B cell (primary cell): ENCODE measurements at regions not wholly inside any gene's neighbourhood (a gene's known extent, or its start where the extent isn't known, plus 50 kb on each side); places are given as distances from the start of the nearest gene placed in this dataset.

ENCODE experiments used
- EZH2 ChIP-seq: IDR thresholded peaks from 2 replicates; pipeline ENCODE4 v1.6.1; 2012; ENCODE audit warnings: borderline replicate concordance, low read depth, mild to moderate bottlenecking, moderate library complexity, low read length; ENCODE audit not compliant: insufficient read depth, poor library complexity, severe bottlenecking
- TF ChIP-seq, protein P1 (sequence below): fragments of 200-600 bp; IDR thresholded peaks from one replicate; pipeline ENCODE4 v1.8.0; 2022; ENCODE audit warnings: antibody characterized with exemption, mild to moderate bottlenecking

DNA sequence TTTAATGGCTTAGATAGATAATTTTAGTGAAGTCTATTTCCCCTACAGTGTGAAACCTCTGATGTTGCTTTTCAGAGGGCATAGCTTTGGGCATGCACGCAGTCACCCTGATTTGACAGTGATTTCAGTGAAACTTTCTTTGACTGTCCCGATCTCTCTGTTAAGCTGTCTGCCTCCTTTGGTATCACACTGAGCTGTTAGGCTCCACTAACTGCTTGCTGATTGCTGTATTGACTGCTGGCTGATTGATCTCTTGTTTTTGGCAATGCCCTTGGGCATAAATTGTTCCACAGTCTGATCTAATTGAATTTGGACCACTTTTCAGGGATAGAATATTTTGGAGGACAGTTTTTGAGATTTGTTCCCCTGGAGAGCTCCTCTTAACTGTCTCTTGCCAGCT, 68.5 kb upstream of the CCDC54 start:
- TF ChIP-seq, protein P1, sequence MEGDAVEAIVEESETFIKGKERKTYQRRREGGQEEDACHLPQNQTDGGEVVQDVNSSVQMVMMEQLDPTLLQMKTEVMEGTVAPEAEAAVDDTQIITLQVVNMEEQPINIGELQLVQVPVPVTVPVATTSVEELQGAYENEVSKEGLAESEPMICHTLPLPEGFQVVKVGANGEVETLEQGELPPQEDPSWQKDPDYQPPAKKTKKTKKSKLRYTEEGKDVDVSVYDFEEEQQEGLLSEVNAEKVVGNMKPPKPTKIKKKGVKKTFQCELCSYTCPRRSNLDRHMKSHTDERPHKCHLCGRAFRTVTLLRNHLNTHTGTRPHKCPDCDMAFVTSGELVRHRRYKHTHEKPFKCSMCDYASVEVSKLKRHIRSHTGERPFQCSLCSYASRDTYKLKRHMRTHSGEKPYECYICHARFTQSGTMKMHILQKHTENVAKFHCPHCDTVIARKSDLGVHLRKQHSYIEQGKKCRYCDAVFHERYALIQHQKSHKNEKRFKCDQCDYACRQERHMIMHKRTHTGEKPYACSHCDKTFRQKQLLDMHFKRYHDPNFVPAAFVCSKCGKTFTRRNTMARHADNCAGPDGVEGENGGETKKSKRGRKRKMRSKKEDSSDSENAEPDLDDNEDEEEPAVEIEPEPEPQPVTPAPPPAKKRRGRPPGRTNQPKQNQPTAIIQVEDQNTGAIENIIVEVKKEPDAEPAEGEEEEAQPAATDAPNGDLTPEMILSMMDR = no peak
- no peak for TF ChIP-seq EZH2
